Effector memory CD8-positive, alpha-beta T cell (primary cell): ENCODE measurements at regions not wholly inside any gene's neighbourhood (a gene's known extent, or its start where the extent isn't known, plus 50 kb on each side); places are given as distances from the start of the nearest gene placed in this dataset.

Experiments
- ATAC-seq: fragments of 150-1000 bp; cut with Tn5 transposase; replicated peaks from 2 replicates; pipeline ENCODE4 v1.10.0; 2021; ENCODE audit warnings: mild to moderate bottlenecking, moderate library complexity
- DNase-seq, 3 experiments: peaks; one replicate each; pipeline ENCODE4 v3.0.0; 2021
- H3K27ac Mint-ChIP-seq, 2 donors: one replicate each; pipeline ENCODE4 v1.8.0; 2022; ENCODE audit warnings: mild to moderate bottlenecking in 2 of 2, mixed read lengths in 2 of 2, moderate library complexity in 2 of 2
- H3K27me3 Mint-ChIP-seq, 2 donors: one replicate each; pipeline ENCODE4 v1.8.0; 2022; ENCODE audit warnings: mixed read lengths in 2 of 2
- H3K36me3 Mint-ChIP-seq: one replicate; pipeline ENCODE4 v1.8.0; 2022; ENCODE audit warnings: mild to moderate bottlenecking, moderate library complexity, mixed read lengths; ENCODE audit not compliant: insufficient read depth
- H3K4me1 Mint-ChIP-seq, 2 donors: one replicate each; pipeline ENCODE4 v1.8.0; 2022; ENCODE audit warnings: low read depth in 2 of 2, mixed read lengths in 2 of 2
- H3K4me3 Mint-ChIP-seq, 2 donors: one replicate each; pipeline ENCODE4 v1.8.0; 2022; ENCODE audit warnings: mild to moderate bottlenecking in 2 of 2, mixed read lengths in 2 of 2, moderate library complexity in 2 of 2
- H3K9me3 Mint-ChIP-seq, 2 donors: one replicate each; pipeline ENCODE4 v1.8.0; 2022; ENCODE audit warnings: mixed read lengths in 2 of 2

DNA sequence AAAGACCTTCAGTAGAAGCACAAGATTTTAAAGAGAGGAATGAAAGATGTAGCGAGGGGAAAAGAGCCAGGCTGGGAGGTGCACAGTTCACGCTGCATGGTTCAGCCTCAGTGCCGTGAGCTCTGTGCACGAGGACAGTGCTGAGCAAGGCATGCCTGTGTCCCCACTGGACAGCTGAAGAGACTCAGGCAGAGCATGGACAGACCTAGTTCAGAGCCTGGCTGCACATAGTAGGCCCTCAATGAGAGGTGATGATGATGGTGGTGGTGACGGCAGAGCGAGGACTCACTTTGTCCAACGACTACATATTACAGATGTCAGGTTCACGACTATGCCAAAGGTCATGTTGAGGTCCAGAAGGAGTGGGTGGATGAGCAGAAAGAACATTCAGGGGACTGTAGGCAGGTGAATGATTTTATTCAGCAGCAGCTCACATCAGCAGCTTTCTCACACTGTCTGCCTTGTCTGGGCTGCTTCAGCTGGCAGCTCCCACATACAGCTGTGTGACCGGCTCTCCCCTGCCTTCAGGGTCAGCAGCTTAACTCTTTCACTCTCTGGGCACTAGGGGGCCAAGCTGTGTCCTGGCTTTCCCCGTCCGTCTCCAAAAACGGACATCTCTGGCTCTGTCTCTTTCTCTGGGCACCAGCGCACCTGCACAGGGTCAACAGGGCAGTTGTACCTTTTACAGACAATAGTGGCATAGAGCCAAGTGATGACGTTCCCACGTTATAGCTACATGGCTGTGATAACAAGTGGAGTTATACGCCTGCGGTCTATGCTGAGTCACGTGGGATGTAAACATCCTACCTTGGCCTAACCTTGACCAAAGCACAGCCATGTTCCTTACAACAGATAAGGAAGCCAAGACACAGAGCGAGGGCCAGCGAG, 83.4 kb upstream of the KCNK12 start:
- Mint-ChIP-seq H3K36me3 (no peaks in the 10 kb centered on the region), H3K4me1 (no peaks in the 10 kb centered on the region), H3K9me3 (no peaks in the 10 kb centered on the region), H3K27me3 (peaks cover 8 to 39% of the 10 kb centered on the region in 2 donors), H3K4me3 (no peak overlapping the region), H3K27ac (no peak overlapping the region)
- no peak for DNase-seq
- no peak for ATAC-seq

DNA sequence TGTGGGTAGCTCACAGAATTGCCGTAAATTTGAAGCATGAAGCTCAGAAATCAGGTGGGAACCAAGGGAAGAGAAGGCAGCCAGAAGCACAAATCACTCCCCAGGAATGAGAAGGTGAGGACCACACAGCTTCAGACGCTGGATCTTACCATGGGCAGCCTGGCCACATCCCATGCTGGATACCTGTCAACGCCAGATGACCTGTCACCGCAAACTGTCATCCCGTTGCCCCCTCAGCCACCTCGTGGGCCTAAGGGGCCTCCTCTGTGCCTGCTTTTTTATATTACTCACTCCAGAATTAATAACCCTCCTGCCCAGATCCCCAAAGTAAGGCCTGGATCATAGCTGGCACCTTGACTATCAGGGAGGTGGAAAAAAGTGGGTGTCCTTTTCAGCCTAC, 82.3 kb upstream of the KCNK12 start:
- ATAC-seq = no peak
- H3K36me3 Mint-ChIP-seq = no peaks in the 10 kb centered on the region
- no peak overlapping the region for H3K4me3 Mint-ChIP-seq
- H3K9me3 Mint-ChIP-seq = no peaks in the 10 kb centered on the region
- DNase-seq = no peak
- H3K27me3 Mint-ChIP-seq = peaks cover 8 to 39% of the 10 kb centered on the region in 2 donors
- H3K27ac Mint-ChIP-seq = no peak overlapping the region
- no peaks in the 10 kb centered on the region for H3K4me1 Mint-ChIP-seq

DNA sequence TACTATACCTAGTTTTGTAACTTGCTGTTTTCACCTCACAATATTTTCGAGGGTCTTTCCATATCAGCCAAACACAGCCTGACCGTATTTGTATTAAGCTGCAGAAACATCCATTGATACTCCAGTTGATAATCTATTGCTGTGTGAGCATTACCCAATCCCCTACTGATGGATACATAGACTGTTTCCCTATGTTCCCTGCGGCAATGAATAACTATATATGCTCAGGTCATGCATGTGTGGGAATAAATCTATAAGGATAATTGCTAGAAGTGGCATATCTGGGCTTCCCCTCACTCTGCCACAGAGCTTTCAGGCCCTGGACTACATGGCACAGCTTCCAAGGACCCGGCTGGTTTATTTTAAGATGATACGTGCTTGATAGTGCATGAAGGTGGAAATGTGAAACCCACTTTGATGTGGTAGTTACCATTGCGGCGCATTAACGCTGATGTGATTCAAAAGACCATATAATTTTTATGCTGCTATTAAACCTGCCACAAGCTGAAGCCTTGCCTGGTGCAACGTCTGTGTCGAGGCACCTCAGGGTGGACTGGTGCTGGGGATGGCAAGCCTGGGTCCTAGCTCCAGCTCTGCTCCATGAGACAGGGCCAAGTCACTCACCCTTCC, 81.4 kb upstream of the KCNK12 start:
- no peak overlapping the region for H3K4me3 Mint-ChIP-seq
- H3K36me3 Mint-ChIP-seq = no peaks in the 10 kb centered on the region

DNA sequence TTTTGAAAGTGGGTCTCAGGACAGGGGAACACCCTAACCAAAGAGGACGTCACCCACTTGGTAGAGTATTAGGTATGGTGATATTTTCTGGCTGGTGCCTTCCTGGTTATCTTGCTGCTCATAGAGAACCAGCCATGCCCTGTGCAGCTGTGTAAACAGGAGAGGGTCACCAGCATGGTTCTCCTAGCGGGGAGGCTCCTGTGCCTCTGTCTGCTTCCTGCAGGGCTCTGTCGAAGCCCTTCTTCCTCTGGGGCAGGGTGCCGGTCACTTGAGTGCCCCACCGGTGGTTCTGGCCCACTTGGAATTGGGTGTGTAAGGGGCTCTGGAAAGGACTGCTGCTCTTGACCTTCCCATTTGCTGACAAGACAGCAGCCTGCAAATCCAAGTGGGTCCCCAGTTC, 80.5 kb upstream of the KCNK12 start:
- DNase-seq = no peak
- Mint-ChIP-seq H3K9me3 (no peaks in the 10 kb centered on the region), H3K27ac (no peak overlapping the region), H3K36me3 (no peaks in the 10 kb centered on the region), H3K4me3 (no peak overlapping the region), H3K27me3 (peaks cover 13 to 39% of the 10 kb centered on the region in 2 donors), H3K4me1 (no peaks in the 10 kb centered on the region)
- no peak for ATAC-seq

More for the DNA sequence above, 81.4 kb upstream of the KCNK12 start:
- DNase-seq = no peak
- ATAC-seq = no peak
- Mint-ChIP-seq H3K27ac (no peak overlapping the region), H3K9me3 (no peaks in the 10 kb centered on the region), H3K4me1 (no peaks in the 10 kb centered on the region), H3K27me3 (peaks cover 13 to 39% of the 10 kb centered on the region in 2 donors)

DNA sequence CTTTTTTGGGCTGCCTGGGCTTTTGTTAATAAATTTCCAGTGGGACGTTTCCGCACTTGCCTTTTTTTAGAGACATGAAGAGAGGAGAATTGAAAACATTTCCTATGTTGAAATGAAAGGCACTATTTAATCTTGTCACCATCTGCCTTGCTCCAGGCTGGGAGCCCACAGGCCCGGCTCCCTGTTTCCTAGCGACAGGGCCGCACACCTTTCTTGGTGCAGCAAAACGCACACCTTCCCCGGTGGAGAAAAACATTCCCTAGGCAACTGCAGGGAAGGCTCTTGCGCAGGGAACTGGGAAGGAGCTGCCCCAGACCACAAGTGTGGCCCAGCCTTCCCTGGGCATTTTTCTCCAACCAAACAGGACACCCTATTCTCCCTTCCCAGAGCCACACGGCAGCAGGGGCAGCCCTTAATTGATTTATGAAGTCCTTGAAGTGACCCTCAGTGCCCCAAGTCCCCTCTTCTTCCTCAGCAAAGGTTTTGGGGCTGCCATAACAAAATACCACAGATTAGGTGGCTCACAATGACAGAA, 79.3 kb upstream of the KCNK12 start:
- Mint-ChIP-seq H3K4me3 (no peak overlapping the region), H3K36me3 (no peaks in the 10 kb centered on the region), H3K27me3 (peaks cover 13 to 39% of the 10 kb centered on the region in 2 donors), H3K27ac (no peak overlapping the region), H3K4me1 (no peaks in the 10 kb centered on the region), H3K9me3 (no peaks in the 10 kb centered on the region)
- ATAC-seq = no peak
- DNase-seq = no peak

DNA sequence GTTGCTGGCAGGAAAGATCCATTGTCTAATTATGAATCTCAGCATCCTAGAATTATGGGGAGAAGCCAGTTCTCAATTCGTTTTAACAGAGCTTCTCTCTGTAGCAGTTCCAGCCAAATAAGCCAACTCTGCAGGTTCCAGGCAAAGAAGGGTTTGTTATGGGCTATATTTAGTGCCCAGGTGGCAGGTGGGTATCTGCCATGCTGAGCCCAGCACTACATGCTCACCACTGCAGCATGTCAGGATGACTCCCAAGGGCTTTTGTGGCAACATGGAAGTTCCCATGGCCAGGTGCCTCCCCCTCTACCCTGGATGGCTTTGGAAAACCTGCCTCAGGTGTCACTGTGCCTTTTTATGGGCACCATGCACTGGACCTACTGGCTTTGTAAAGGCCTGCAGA, 74.5 kb upstream of the KCNK12 start:
- no peak for DNase-seq
- Mint-ChIP-seq H3K9me3 (no peaks in the 10 kb centered on the region), H3K36me3 (no peaks in the 10 kb centered on the region), H3K27me3 (peaks cover 15 to 27% of the 10 kb centered on the region in 2 donors), H3K27ac (no peak overlapping the region), H3K4me1 (no peaks in the 10 kb centered on the region), H3K4me3 (no peak overlapping the region)
- no peak for ATAC-seq

DNA sequence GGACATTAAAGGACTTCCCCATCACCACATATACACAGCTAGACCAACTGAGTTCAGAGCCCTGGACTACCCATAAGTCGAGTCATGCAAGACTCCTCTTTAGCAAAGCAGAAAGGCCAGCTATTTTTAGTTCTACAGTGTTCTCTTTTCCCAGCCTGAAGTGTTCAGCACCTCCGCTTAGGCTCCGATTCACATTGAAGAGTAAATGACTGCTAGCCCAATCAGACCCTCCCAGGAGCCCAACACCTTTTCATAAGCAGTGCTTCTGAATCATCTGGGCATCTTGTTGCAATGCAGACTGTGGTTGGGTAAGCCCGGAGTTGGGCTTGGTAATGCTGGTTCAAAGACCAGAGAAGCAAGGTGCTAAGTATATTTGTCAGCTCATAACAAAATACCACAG, 73.6 kb upstream of the KCNK12 start:
- H3K9me3 Mint-ChIP-seq = no peaks in the 10 kb centered on the region
- no peaks in the 10 kb centered on the region for H3K4me1 Mint-ChIP-seq
- H3K4me3 Mint-ChIP-seq = no peak overlapping the region
- H3K27me3 Mint-ChIP-seq = peaks cover 15 to 18% of the 10 kb centered on the region in 2 donors
- no peak overlapping the region for H3K27ac Mint-ChIP-seq
- DNase-seq (no peak), ATAC-seq (no peak)
- no peaks in the 10 kb centered on the region for H3K36me3 Mint-ChIP-seq

DNA sequence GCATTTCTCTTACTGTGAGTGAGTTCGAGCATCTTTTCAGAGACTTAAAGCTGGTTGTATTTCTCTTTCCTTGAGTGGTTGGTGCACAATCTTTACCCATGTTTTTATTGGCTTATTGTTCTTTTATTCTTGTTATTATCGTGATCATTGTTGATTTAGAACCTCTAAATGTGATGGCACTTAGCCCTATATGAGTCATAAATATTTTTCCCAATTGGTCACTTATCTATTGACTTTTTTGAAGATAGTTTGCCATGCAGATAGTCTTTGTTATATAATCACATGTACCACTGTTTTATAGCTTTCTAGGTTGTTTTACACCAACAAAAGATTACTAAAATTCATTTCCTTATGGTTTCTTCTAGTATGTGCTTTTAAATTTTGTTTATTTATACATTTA, 70.6 kb upstream of the KCNK12 start:
- ATAC-seq = no peak

DNA sequence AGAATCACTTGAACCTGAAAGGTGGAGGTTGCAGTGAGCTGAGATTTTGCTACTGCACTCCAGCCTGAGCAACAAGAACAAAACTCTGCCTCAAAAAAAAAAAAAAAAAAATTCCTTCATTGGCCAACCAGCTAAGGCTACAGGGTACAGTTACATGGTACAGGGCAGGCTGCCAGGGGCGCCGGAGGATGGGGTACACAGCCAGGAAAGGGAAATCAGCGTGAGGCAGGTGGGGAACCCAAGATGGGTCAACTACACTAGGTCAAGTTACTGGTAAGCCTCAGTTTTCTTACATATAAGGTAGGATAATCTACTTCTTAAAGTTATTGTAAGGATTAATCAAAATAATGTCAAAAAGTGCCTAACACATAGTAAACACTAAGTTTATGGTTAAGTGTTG, 69.6 kb upstream of the KCNK12 start:
- no peaks in the 10 kb centered on the region for H3K4me1 Mint-ChIP-seq

More for the DNA sequence above, 70.6 kb upstream of the KCNK12 start:
- Mint-ChIP-seq H3K27ac (no peak overlapping the region), H3K9me3 (no peaks in the 10 kb centered on the region), H3K4me1 (no peaks in the 10 kb centered on the region), H3K36me3 (no peaks in the 10 kb centered on the region), H3K4me3 (no peak overlapping the region), H3K27me3 (peaks cover 12 to 16% of the 10 kb centered on the region in 2 donors)
- no peak for DNase-seq

DNA sequence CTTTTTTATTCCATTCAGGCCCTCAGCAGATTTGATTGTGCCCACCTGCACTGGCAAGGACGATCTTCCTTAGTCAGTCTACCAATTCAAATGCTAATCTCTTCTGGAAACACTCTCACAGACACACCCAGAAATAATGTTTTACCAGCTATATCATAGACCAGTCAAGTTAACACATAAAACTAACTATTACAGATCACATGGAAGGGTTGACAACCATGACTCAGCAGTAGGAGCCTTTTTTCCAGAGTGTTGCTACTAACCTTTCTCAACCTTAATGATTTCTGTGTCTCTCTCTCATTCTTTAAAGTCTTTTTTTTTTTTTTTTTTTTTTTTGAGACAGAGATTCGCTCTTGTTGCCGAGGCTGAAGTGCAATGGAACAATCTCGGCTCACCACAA, 68.7 kb upstream of the KCNK12 start:
- H3K9me3 Mint-ChIP-seq = no peaks in the 10 kb centered on the region
- DNase-seq (no peak), ATAC-seq (no peak)
- H3K4me3 Mint-ChIP-seq = no peak overlapping the region
- H3K36me3 Mint-ChIP-seq = no peaks in the 10 kb centered on the region
- H3K27ac Mint-ChIP-seq = no peak overlapping the region
- no peaks in the 10 kb centered on the region for H3K4me1 Mint-ChIP-seq
- peaks cover 15 to 16% of the 10 kb centered on the region in 2 donors for H3K27me3 Mint-ChIP-seq

More for the DNA sequence above, 69.6 kb upstream of the KCNK12 start:
- Mint-ChIP-seq H3K9me3 (no peaks in the 10 kb centered on the region), H3K4me3 (no peak overlapping the region), H3K36me3 (no peaks in the 10 kb centered on the region), H3K27ac (no peak overlapping the region), H3K27me3 (peaks cover 12 to 16% of the 10 kb centered on the region in 2 donors)
- DNase-seq (no peak), ATAC-seq (no peak)

DNA sequence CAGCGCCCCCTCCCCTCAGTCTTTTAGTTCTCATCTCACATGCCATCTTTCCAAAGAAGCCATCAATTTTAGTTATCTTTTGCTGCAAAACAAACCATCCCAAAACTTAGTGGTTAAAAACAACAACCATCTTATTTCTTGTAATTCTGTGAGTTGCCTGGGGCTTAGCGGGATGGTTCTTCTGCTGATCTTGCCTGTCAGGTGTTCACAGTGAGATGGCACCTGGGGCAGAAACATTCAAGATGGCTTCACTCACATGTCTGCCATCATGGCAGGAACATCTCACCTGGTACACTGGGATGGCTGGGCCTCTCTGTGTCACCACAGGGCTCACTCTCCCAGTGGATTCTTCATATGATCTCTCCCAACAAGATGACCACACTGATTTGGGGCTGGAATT, 67.6 kb upstream of the KCNK12 start:
- no peak for ATAC-seq
- no peak for DNase-seq
- Mint-ChIP-seq H3K4me3 (no peak overlapping the region), H3K36me3 (no peaks in the 10 kb centered on the region), H3K4me1 (no peaks in the 10 kb centered on the region), H3K9me3 (no peaks in the 10 kb centered on the region), H3K27me3 (peaks cover 16 to 21% of the 10 kb centered on the region in 2 donors), H3K27ac (no peak overlapping the region)

DNA sequence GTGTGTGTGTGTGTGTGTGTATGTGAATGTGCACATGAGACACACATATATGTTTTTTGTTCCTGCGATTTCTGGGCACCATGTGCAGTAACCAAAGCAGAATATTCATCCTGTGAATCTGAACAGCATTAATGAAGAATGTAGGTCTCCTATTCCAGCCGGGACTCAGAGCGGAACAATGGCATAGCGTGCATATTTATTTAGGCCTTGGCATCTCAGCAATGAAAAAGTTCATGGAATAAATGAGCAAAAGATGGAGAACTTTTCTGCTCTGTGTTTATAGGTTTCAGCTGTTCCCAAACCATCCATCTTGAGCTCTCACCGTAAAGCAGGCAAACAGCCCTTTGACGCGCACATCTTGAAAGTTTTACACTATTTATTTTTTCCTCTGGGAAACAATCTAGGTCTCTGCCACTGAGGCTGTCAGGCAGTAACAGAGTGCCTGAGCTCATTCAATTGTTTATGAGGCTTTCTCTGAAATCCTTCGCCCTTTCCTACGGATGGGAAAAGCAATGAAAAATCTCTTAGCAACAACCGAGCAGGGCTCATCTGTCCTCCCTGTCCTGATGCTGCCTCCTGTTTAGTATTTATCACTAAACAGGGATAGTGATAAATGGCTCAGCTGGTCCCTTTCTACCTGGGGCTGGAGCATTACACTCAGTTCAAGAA, 65.9 kb upstream of the KCNK12 start:
- ATAC-seq = no peak
- Mint-ChIP-seq H3K27ac (no peak overlapping the region), H3K27me3 (peaks cover 5 to 22% of the 10 kb centered on the region in 2 donors), H3K4me3 (no peak overlapping the region), H3K9me3 (no peaks in the 10 kb centered on the region), H3K36me3 (no peaks in the 10 kb centered on the region), H3K4me1 (no peaks in the 10 kb centered on the region)
- DNase-seq = no peak

DNA sequence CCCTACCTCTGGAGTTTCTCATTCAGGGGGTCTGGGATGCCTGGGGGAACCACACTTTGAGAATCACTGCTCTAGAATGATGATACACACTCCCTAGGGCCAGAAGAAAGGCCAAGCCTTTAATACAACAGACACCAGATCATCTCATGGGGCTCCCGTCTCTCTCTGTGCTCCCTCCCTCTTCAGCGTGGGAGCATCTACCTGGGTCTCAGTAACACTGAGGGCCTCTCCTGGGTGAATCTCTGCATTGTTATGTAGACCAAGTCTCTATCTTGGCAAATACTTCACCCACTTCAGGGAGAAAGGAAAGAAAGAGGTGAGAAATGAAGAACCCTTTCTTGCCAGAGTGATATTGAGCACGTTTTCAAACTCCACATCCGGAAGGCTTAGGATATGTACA, 65.4 kb upstream of the KCNK12 start:
- Mint-ChIP-seq H3K9me3 (no peaks in the 10 kb centered on the region), H3K4me3 (no peak overlapping the region), H3K27ac (no peak overlapping the region)

More for the DNA sequence above, 65.4 kb upstream of the KCNK12 start:
- peaks cover 5 to 26% of the 10 kb centered on the region in 2 donors for H3K27me3 Mint-ChIP-seq
- no peak for ATAC-seq
- no peak for DNase-seq
- no peaks in the 10 kb centered on the region for H3K36me3 Mint-ChIP-seq
- no peaks in the 10 kb centered on the region for H3K4me1 Mint-ChIP-seq
